NB4 (cell line): ENCODE measurements at regions not wholly inside any gene's neighbourhood (a gene's known extent, or its start where the extent isn't known, plus 50 kb on each side); places are given as distances from the start of the nearest gene placed in this dataset.

ENCODE experiments used
- DNase-seq: peaks from one replicate; pipeline ENCODE4 v3.0.0; 2010; ENCODE audit warnings: low read depth
- H3K4me3 ChIP-seq: one replicate; pipeline ENCODE4 v1.5.1; 2011; ENCODE audit warnings: mild to moderate bottlenecking, low read depth, low read length, moderate library complexity
- CTCF ChIP-seq: IDR thresholded peaks from one replicate; pipeline ENCODE4 v1.5.1; 2012; ENCODE audit warnings: low read depth, low read length
- MAX ChIP-seq: IDR thresholded peaks from 2 replicates; pipeline ENCODE4 v1.6.1; 2011; ENCODE audit warnings: low read depth, low read length
- MYC ChIP-seq: IDR thresholded peaks from 2 replicates; pipeline ENCODE4 v1.6.1; 2011; ENCODE audit warnings: low read depth, low read length
- POLR2A ChIP-seq: IDR thresholded peaks from 2 replicates; pipeline ENCODE4 v1.6.1; 2011; ENCODE audit warnings: mild to moderate bottlenecking; ENCODE audit not compliant: insufficient read length; ENCODE audit errors: extremely low read depth

GRCh38 chr12:58732894-58733293 is 187.4 kb downstream of the LRIG3 start:
- DNase-seq = no peak
- no peak overlapping the region for H3K4me3 ChIP-seq
- TF ChIP-seq MYC (no peak), POLR2A (no peak), MAX (no peak), CTCF (no peak)

- no peak overlapping the region for H3K4me3 ChIP-seq
- TF ChIP-seq MYC (no peak), MAX (no peak), CTCF (peak; percentile 1), POLR2A (no peak)
- DNase-seq = no peak
Observed at GRCh38 chr12:58741226-58741625, 179.1 kb downstream of the LRIG3 start.

GRCh38 chr12:58745348-58746125 is 174.8 kb downstream of the LRIG3 start:
- H3K4me3 ChIP-seq = no peak overlapping the region
- DNase-seq = no peak
- no peak for TF ChIP-seq MAX
- TF ChIP-seq CTCF = no peak
- no peak for TF ChIP-seq MYC
- TF ChIP-seq POLR2A = no peak

- DNase-seq = no peak
- TF ChIP-seq CTCF (no peak), POLR2A (no peak), MAX (no peak), MYC (no peak)
- H3K4me3 ChIP-seq = no peak overlapping the region
Observed at GRCh38 chr12:58747533-58747932, 172.8 kb downstream of the LRIG3 start.

GRCh38 chr12:58750484-58750883 is 169.8 kb downstream of the LRIG3 start:
- no peak overlapping the region for H3K4me3 ChIP-seq
- TF ChIP-seq MYC (no peak), CTCF (no peak), POLR2A (no peak), MAX (no peak)
- no peak for DNase-seq
